GM19397 (cell line): ENCODE measurements at regions not wholly inside any gene's neighbourhood (a gene's known extent, or its start where the extent isn't known, plus 50 kb on each side); places are given as distances from the start of the nearest gene placed in this dataset.
"Not testable (repeated sequence)": the region's sequence is repeated elsewhere in the genome, so short reads cannot be mapped to it uniquely, and the experiment has no call there.

Experiments
- ATAC-seq: cut with Tn5 transposase; IDR thresholded peaks from one replicate; pipeline ENCODE4 v1.9.1; 2021; ENCODE audit warnings: mild to moderate bottlenecking, moderate library complexity; ENCODE audit not compliant: unreplicated experiment

DNA sequence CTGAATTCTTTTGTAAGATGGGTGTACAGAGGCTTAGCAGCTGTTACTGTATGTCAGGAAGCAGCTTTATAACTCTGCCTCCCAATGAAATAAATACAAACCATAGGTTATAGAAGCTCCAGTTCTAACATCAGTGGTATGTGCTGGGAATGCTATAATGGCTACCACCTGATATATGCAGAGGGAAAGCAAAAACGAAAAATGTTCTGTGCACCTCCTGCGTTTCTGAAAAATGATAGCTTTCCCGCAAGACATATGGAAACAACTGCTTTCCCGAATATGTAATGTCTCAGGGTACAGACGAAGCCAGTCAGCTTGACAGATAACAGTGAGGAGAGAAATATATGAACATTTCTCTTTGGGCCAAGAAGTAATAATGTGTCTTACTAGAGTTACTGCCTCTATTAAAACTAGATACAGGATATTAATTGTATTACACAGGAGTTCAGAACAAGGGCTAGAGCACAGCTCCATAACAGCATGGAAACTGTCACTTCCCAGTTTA is 517.0 kb upstream of the NRSN1 start:
- no peak for ATAC-seq

GRCh38 chr6:23611776-23612381 is 514.1 kb upstream of the NRSN1 start:
- ATAC-seq: no peak

- no peak for ATAC-seq
Measured at GRCh38 chr6:23618366-23618765, 507.6 kb upstream of the NRSN1 start.

GRCh38 chr6:23620911-23621401 is 505.1 kb upstream of the NRSN1 start:
- ATAC-seq: no peak

- no peak for ATAC-seq
Measured at GRCh38 chr6:23630726-23631635, 495.0 kb upstream of the NRSN1 start.

- ATAC-seq: no peak
Measured at GRCh38 chr6:23633996-23634395, 492.0 kb upstream of the NRSN1 start.

GRCh38 chr6:23635150-23635549 is 490.9 kb upstream of the NRSN1 start:
- no peak for ATAC-seq

DNA sequence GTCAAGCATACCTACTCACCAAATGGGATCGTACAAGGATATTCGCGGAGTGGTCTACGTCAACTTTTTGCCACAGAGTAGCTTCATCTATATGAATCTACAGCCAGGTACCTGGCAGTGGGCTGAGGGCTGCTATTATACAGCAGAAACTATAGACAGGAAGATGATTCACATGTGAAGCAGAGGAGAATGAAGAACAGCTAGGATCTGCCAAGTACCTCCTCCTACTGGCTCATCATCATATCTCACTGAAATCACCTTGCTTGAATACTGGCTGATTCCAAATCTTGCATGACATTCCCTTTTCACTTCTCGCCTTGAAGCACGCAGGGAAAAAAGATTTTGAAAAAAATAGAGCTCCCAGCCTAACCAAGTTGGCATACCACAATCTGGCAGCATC is 488.7 kb upstream of the NRSN1 start:
- no peak for ATAC-seq

GRCh38 chr6:23642849-23643248 is 483.2 kb upstream of the NRSN1 start:
- ATAC-seq: no peak

DNA sequence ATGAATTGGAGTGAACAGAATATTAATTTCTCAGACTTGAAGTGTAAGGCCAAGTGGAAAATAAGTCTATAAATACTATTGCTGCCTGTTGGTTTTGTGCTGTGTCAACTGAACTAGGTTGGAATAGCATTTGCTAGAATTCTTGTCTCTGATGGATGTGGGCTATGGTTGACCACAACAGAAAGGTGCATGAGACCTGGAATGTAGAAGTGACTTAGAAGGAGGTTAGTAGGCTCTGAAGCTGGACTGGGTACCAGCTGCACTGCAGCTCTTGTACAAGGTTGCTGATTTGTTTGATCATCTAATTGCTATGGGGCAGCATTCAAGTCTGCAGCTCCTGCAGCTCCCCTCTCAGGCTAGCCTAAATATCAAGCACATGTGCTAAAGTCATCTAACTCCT is 479.0 kb upstream of the NRSN1 start:
- ATAC-seq: no peak

DNA sequence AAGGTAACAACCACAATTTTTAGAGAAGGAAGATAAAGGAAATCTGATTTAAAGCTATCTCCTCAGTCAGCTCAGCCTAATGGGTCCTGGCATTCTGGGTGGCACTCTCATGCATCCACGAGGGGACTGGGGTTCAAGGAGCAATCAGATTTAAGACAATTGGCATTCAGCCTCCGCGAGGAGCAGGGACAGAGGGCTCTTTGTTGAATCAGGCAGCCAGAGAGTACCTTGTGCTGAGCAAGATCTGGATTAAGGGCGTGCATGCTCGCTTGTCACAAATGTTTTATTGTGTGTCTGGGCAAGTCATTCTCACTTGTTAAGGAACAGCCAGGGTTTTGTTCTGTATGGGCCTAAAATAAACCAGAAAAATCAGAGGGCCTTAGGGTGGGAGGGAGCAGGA is 475.3 kb upstream of the NRSN1 start:
- ATAC-seq: no peak

DNA sequence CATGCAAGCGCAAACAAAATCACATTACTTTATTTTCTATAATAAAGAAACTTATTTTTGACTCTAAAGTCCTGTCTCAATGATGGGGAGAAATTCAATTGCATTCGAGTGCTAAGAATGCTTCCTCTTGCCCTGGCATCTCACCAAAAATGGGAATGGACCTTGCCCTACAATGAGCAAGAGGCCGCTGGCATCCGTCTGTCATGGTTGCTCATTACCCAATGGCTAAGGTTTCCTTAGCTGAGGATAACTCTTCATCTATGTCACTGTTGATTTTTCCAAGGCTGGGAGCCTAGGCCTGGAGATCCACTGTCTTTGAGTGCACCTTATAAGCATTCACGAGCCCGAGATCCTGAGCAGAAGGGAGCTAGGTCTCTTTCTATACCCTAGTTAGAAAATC is 471.3 kb upstream of the NRSN1 start:
- ATAC-seq: no peak

DNA sequence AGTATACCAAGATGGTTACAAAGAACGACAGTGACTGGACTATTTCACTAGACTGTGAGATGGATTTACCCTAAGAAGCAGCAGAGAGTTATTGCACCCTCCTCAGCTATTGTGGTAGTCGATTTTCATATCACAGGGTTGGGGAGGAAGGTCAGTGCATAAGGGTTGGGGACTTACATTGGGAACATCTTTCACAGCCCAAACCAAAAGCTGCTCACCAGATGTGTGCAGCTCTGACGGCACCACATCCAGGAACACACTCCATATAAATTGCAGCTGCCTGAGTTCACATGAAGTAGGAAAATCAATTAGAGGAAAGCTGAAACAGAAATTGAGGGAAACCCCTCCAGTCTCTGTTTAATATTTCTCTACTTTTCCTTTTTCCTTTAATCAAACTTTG is 470.5 kb upstream of the NRSN1 start:
- no peak for ATAC-seq

- no peak for ATAC-seq
Measured at GRCh38 chr6:23656255-23657194, 469.5 kb upstream of the NRSN1 start.

GRCh38 chr6:23659125-23659524 is 466.9 kb upstream of the NRSN1 start:
- ATAC-seq: no peak

GRCh38 chr6:23661549-23661948 is 464.5 kb upstream of the NRSN1 start:
- ATAC-seq: no peak

- ATAC-seq: no peak
Measured at GRCh38 chr6:23663096-23663495, 462.9 kb upstream of the NRSN1 start.

DNA sequence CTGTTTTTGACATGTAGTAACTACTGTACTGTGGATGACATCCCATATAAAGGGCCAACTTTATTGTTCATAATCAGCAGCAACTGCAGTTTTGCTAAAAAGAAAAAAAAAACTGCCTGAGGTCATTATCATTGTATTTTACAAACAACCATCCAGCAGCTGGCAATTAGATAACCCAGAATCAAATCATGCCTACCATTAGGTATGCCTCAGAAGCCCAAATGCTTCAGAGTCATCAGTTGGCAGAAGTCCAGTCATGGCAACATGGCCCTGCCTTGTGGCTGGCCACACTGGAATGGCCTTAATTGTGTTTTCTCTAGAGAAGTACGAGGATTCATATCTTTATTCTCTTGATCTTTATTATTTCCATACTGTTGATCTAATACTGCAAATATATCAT is 462.4 kb upstream of the NRSN1 start:
- no peak for ATAC-seq

- not testable (repeated sequence) for ATAC-seq
Measured at GRCh38 chr6:23665911-23666310, 460.1 kb upstream of the NRSN1 start.

DNA sequence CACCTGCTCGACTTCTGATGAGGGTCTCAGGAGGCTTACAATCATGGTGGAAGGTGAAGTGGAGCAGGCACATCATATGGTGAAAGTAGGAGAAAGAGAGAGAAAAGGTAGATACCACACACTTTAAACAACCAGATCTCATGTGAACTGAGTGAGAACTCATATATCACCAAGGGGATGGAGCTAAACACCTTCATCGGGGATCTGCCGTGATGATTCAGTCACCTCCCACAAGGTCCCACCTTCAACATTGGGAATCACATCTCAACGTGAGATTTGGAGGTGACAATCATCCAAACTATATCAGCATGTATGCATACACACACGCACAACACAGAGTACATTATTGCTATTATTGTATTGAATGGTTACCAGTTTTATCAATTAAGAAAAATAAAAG is 453.3 kb upstream of the NRSN1 start:
- ATAC-seq: no peak

- ATAC-seq: no peak
Measured at GRCh38 chr6:23678626-23679025, 447.4 kb upstream of the NRSN1 start.
